ENCODE measurements at regions not wholly inside any gene's neighbourhood (a gene's known extent, or its start where the extent isn't known, plus 50 kb on each side); places are given as distances from the start of the nearest gene placed in this dataset.

DNA sequence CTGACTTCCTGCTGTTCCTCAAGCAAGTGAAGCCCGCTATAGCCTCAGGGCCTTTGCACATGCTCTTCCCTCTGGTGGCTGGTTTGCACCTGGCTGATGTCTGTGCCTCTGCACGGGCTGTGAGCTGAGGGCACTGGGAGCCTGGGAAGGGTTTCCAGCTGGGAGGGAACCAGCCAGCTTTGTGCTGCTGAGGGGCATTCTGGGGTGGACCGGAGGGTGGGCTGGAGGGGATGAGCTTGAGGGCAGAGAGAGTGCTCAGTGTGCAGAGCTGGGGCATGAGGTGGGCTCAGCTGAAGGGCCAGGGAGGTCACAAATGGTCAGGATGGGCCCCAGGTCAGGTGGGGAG lies 305.7 kb downstream of the MATN1 start:
- TF ChIP-seq POLR2AphosphoS5 (IDR thresholded peaks at IDR 0.05) = no peak
- TF ChIP-seq, protein P1, sequence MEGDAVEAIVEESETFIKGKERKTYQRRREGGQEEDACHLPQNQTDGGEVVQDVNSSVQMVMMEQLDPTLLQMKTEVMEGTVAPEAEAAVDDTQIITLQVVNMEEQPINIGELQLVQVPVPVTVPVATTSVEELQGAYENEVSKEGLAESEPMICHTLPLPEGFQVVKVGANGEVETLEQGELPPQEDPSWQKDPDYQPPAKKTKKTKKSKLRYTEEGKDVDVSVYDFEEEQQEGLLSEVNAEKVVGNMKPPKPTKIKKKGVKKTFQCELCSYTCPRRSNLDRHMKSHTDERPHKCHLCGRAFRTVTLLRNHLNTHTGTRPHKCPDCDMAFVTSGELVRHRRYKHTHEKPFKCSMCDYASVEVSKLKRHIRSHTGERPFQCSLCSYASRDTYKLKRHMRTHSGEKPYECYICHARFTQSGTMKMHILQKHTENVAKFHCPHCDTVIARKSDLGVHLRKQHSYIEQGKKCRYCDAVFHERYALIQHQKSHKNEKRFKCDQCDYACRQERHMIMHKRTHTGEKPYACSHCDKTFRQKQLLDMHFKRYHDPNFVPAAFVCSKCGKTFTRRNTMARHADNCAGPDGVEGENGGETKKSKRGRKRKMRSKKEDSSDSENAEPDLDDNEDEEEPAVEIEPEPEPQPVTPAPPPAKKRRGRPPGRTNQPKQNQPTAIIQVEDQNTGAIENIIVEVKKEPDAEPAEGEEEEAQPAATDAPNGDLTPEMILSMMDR (IDR thresholded peaks at IDR 0.05; ENCODE audit: poor library complexity, severe bottlenecking) = no peak
- no peak for TF ChIP-seq REST (IDR thresholded peaks at IDR 0.05; ENCODE audit: borderline replicate concordance)
- TF ChIP-seq EP300 (conservative IDR thresholded peaks at IDR 0.05; ENCODE audit: poor library complexity, severe bottlenecking) = no peak
- no peak for TF ChIP-seq EZH2 (IDR thresholded peaks at IDR 0.05; ENCODE audit: borderline replicate concordance, insufficient read depth, low read length, poor library complexity, severe bottlenecking)
- TF ChIP-seq RAD21 (conservative IDR thresholded peaks at IDR 0.05) = no peak
- TF ChIP-seq MXI1 (conservative IDR thresholded peaks at IDR 0.05; ENCODE audit: poor library complexity, severe bottlenecking) = no peak
- TF ChIP-seq TAF1 (IDR thresholded peaks at IDR 0.05; ENCODE audit: low read depth) = no peak
- no peak for TF ChIP-seq SMC3 (conservative IDR thresholded peaks at IDR 0.05; ENCODE audit: poor library complexity)

All from neural cell (in vitro differentiated cells).